Prostate gland (tissue), 2 donors: ENCODE measurements at regions not wholly inside any gene's neighbourhood (a gene's known extent, or its start where the extent isn't known, plus 50 kb on each side); places are given as distances from the start of the nearest gene placed in this dataset.

Experiments used
- CTCF ChIP-seq, 4 experiments: fragments of 200-600 bp in 2 of 4; fragments of 450-650 bp in 2 of 4; sonication (generic) in 2 of 4; IDR thresholded peaks; 1 replicate in 3 of 4; 2 replicates in 1 of 4; pipeline ENCODE4 v1.5.1; 2016 to 2019; ENCODE audit warnings: antibody characterized with exemption in 4 of 4, mild to moderate bottlenecking in 2 of 4, moderate library complexity in 2 of 4
- POLR2A ChIP-seq: fragments of 450-650 bp; IDR thresholded peaks from one replicate; pipeline ENCODE4 v1.6.1; 2016; ENCODE audit warnings: antibody characterized with exemption, mild to moderate bottlenecking

GRCh38 chr10:4262449-4262848 is 477.4 kb upstream of the KLF6 start:
- TF ChIP-seq CTCF (IDR thresholded peaks at IDR 0.05) (no peak), POLR2A (no peak)
